ENCODE measurements at regions not wholly inside any gene's neighbourhood (a gene's known extent, or its start where the extent isn't known, plus 50 kb on each side); places are given as distances from the start of the nearest gene placed in this dataset.

DNA sequence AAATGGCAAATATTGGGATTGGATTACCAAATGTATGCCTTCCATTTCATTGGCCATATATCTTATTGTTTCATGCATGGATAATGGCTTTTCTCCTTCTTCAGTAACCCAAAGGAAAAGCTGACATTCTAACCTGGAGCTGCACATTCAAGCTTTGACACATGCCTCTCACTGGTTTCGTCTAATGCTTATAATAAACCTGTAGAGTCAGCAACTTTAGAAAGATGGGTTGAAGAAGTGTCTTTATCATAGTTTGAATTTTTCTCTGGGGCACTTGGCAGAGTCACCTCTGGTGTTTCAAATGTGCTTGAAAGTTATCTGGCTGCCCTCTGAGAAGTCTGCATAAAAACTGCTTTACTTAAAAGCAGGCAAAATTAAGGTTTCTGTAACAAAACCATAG lies 55.4 kb upstream of the GOLGA8A start:
- TF ChIP-seq ZNF274 (IDR thresholded peaks at IDR 0.05; ENCODE audit: low read depth, low read length) (no peak), YY1 (IDR thresholded peaks at IDR 0.05; ENCODE audit: insufficient read depth, insufficient read length) (no peak)

Measured in NT2/D1 (cell line).